GM19193 (cell line): ENCODE measurements at regions not wholly inside any gene's neighbourhood (a gene's known extent, or its start where the extent isn't known, plus 50 kb on each side); places are given as distances from the start of the nearest gene placed in this dataset.

ENCODE experiments used
- POLR2A ChIP-seq: IDR thresholded peaks from 4 replicates; pipeline ENCODE4 v1.6.1; 2011; ENCODE audit not compliant: insufficient read depth, insufficient read length; ENCODE audit errors: extremely low read depth

GRCh38 chr6:14863902-14864850 lies 381.7 kb upstream of the JARID2 start:
- TF ChIP-seq POLR2A, result no peak

DNA sequence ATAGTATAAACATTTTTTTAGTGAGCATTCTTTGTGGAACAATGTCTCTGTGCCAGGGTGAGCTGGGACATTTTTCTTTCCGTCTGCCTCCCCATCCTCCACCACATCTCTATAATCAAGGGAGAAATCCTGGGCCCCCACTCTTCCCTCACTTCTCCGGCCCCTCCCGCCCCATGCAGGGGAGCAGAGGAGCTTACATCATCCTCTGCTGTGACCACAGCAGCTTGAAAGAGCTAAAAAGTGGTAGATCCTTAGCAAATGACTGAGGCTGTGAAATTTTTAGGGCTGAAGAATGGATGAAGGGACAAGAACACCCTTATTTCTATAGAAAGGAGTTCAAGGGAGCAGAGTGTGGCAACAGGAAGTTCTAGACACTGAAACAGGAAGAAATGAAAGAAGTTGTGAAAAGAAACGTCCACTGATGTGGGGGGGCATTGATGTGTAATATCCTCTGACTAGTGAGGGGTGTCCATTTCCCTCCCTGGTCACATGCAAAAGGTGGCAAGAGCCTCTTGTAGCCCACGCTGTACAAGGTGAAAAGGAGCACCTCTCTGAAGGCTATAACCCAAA lies 380.3 kb upstream of the JARID2 start:
- TF ChIP-seq POLR2A, result no peak

DNA sequence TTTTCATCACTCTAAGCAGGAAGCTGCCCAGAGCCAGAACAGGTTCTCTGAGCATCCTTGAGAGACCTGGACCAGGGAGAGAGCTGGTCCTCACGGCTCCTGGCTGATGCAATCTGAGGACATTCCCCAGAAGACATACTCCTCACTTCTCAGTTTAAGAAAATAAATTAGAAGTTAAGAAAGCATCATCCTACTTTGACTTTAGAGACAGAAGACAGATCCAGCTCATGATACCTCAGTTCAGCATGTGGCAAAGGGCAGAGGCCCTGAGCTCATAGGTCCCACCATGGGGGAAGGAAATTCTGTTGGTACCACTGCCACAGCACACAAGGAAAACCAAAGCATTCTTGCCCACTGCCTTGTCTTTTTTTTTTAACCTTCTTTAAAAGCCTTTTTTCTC lies 378.1 kb upstream of the JARID2 start:
- TF ChIP-seq POLR2A, result no peak

GRCh38 chr6:14871221-14871620 lies 374.6 kb upstream of the JARID2 start:
- no peak for TF ChIP-seq POLR2A

GRCh38 chr6:14873101-14873500 lies 372.8 kb upstream of the JARID2 start:
- TF ChIP-seq POLR2A, result no peak

DNA sequence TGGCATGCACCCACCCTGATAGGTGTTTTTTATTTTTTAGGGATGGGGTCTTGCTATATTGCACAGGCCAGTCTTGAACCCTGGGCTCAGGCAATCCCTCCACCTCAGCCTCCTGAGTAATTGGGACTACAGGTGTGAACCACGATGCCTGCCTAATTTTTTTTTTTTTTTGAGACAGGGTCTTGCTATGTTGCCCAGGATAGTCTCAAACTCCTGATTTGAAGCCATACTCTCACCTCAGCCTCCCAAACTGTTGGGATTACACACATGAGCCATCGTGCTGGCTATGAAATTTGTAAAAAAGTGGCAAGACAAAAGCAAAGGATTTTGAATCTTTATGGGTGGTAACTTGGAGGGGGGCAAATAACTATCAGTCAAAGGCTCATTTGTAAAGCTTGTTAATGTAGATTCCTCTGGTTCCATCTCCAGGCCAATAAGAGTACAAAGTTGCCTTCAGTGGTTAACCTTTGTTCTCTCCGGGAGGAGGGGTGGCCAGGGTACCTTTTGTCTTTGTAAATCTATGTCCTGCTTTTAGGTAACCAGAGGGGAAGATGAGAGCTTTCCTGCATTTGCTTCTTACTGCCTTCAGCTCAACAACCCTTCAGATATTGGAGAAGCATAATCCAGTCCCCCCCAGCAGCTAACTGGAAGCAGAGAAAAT lies 372.0 kb upstream of the JARID2 start:
- no peak for TF ChIP-seq POLR2A

- no peak for TF ChIP-seq POLR2A
Observed at GRCh38 chr6:14874975-14875480, 370.8 kb upstream of the JARID2 start.

DNA sequence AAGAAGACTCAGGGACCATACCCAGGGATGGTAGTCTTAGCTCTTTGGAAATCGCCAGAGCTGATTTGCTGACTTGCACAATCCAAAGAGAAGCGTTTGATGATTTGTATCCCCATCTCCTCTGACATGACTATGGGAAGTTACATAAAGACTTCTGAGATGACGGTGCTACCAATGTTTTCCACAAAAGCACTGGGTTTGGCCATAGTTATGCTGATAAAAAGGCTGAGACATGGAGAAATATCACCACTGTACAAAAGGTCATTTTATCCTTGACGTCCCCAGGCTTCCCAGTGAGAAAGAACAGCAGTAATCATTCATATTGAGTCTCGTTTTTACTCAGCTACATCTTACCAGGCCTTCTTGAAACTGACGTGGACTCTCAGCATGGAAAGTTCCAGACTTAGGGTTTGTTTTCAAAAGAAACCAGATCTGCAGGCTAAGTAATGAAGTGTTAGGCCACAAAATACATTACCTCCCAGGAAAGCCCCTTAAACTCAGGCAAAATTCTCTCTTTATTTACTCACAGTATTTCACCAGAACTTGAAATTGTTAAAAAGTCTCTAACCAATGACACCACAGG lies 370.3 kb upstream of the JARID2 start:
- TF ChIP-seq POLR2A, result no peak

- TF ChIP-seq POLR2A, result no peak
Observed at GRCh38 chr6:14876778-14877613, 368.9 kb upstream of the JARID2 start.

- no peak for TF ChIP-seq POLR2A
Observed at GRCh38 chr6:14877758-14878157, 368.1 kb upstream of the JARID2 start.

DNA sequence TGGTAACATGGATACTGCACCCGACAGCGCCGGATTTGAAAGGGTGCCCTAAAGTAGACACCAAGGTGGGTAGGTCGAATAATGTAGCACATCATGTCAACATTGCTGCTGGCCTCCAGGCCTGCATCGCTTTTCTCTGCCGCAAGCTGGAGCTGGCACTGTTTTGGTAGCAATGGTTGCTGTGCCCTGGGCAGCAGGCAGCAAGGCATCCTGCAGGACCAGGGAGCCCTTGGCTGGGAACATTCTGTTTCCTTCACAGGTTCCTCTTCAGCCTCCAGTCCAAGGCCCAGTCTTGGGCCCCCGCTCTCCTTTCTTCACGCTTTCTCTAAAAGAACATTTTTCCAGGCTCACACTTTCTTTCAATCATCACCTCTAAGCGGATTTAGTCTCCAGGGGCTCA lies 365.8 kb upstream of the JARID2 start:
- TF ChIP-seq POLR2A, result no peak

- TF ChIP-seq POLR2A, result no peak
Observed at GRCh38 chr6:14880677-14881076, 365.2 kb upstream of the JARID2 start.

- no peak for TF ChIP-seq POLR2A
Observed at GRCh38 chr6:14881398-14881797, 364.5 kb upstream of the JARID2 start.

DNA sequence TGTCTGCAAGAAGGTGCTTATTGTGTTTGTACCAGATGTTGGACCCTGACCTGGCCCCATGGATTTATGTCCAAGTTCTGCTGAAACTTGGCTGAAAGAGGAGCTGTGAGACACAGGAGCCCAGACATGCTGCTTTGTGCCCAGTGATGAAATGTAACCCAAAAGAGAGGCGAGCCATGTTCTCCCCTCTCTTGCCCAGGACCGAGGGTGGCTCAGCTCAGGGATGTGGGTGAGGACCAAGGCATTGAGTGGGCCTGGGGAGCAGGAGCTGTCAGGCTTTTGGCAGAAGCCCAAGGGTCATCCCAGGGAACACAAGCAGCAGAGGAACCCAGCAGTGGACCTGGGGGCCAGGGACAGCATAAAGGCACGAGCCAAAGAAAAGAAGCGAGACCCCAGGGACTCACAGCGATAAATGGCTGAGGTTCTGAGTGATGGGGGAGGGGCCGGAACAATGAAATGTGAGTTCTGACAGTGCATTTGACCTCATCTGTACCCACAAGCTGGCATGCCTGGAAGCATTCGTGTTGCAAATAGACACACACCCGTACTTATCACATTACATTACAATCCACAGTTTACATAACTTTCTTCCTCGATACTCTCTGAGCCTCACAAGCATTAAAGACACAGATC lies 363.4 kb upstream of the JARID2 start:
- TF ChIP-seq POLR2A, result no peak

GRCh38 chr6:14883921-14884320 lies 361.9 kb upstream of the JARID2 start:
- TF ChIP-seq POLR2A, result no peak

DNA sequence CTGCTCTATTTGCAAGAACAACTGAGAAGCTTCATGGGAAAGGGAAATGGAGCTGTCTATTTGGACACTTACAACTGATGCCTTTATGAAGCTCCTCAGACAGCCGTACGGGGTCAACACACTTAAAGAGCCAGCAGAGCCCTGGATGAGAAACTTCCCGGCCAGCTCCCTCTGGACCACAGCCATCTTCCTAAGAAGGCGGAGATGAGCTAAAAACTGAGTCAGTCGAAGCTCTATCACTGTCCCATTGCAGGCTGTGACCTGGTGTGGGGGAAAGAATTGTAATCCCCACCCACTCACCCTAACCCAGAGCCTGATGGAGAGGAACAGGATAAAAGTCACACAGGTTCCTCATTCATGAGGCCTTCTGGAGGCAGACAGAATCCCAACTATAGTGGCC lies 360.4 kb upstream of the JARID2 start:
- no peak for TF ChIP-seq POLR2A
